ENCODE measurements at regions not wholly inside any gene's neighbourhood (a gene's known extent, or its start where the extent isn't known, plus 50 kb on each side); places are given as distances from the start of the nearest gene placed in this dataset.

DNA sequence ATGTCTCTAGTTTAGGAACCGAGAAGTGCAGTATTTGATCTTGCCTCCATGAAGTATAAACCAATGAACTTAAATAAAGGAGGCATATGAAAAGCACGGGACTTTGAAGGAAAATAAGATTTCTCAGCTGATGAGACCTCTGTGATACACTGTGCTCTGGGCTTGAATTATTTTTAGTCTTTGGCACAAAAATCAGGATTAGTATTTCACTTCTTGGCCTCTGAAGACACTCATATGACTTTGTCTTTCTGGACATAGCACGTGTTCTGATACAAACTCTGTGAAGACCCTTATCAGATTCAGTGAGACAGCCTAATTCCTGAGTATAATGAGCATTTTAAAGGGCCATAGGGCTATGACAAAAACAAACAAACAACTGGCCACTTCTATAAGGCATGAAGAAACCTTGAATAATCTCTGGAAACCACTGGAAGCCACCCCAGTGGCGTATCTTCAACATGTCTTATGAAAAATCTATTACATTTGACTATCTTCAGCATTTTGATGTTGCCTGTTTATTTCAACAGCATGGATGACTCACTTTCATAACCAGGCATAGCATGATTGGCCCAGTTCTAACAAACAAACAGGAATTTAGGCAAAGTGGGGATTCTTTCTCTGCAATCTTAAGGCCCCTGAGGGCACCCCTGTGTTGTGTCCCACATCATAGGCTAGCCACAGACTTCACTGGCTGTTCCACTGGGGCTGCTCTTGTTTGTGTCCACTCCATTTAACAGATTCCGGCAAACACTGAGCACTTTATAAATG lies 90.3 kb upstream of the ZNF462 start:
- Histone ChIP-seq H3K9ac (no peak overlapping the region), H3K27ac (no peak overlapping the region), H3K4me1 (ENCODE audit: insufficient read depth) (no peaks in the 10 kb centered on the region), H3K4me3 (no peak overlapping the region), H3K79me2 (ENCODE audit: insufficient read depth) (no peaks in the 10 kb centered on the region), H3K9me3 (ENCODE audit: low read depth) (no peaks in the 10 kb centered on the region), H4K20me1 (ENCODE audit: insufficient read depth) (no peaks in the 10 kb centered on the region), H3K4me2 (ENCODE audit: unreplicated experiment) (no peak overlapping the region), H2AFZ (no peak overlapping the region), H3K9me2 (ENCODE audit: insufficient read depth) (no peaks in the 10 kb centered on the region), H3K36me3 (ENCODE audit: low read depth) (no peaks in the 10 kb centered on the region), H3F3A (ENCODE audit: insufficient read depth) (no peaks in the 10 kb centered on the region), H3K27me3 (replicated peaks; ENCODE audit: insufficient read depth) (no peaks in the 10 kb centered on the region; the same call in 1 of the 2 replicates)
- in situ Hi-C loops (cut with MboI): no loop called here
- no peak for DNase-seq
- no peak for TF ChIP-seq EZH2phosphoT487 (IDR thresholded peaks at IDR 0.05; ENCODE audit: insufficient read depth, low read depth)
- TF ChIP-seq EZH2 (IDR thresholded peaks at IDR 0.05; ENCODE audit: insufficient read depth, poor library complexity, severe bottlenecking): no peak
- 12 to 14% methylated on average over 5 of the region's 5 CpGs for WGBS, 2 experiments (ENCODE audit: low coverage in 1 of 2, low lambda C conversion rate in 2 of 2, missing lambda C conversion rate in 2 of 2)

DNA sequence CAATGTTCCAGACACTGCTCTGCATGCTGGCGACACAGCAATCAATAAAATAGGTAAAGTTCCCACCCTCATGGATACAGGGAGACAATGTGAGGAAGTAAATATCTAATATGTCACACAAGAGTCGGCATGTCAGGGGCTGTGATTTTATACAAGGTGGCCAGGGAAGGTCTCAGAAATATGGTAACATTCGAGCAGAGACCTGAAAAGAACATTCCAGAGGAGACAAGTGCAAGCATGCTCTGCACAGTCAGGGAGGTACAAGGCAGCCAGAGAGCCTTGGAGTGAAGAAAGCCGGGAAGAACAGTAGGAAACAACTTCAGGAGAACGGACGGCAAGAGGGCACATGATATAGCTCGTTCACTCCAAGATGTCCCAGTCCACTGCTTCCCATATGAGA lies 89.2 kb upstream of the ZNF462 start:
- Histone ChIP-seq H3F3A (ENCODE audit: insufficient read depth) (no peaks in the 10 kb centered on the region), H3K27ac (no peak overlapping the region), H3K9me2 (ENCODE audit: insufficient read depth) (no peaks in the 10 kb centered on the region), H3K4me2 (ENCODE audit: unreplicated experiment) (no peak overlapping the region), H2AFZ (no peak overlapping the region), H3K79me2 (ENCODE audit: insufficient read depth) (no peaks in the 10 kb centered on the region), H3K27me3 (replicated peaks; ENCODE audit: insufficient read depth) (peaks cover 4% of the 10 kb centered on the region; the same call in 1 of the 2 replicates), H4K20me1 (ENCODE audit: insufficient read depth) (no peaks in the 10 kb centered on the region), H3K9me3 (ENCODE audit: low read depth) (no peaks in the 10 kb centered on the region), H3K9ac (no peak overlapping the region), H3K4me1 (ENCODE audit: insufficient read depth) (no peaks in the 10 kb centered on the region), H3K4me3 (no peak overlapping the region), H3K36me3 (ENCODE audit: low read depth) (no peaks in the 10 kb centered on the region)
- in situ Hi-C loops (cut with MboI): no loop called here
- TF ChIP-seq EZH2phosphoT487 (IDR thresholded peaks at IDR 0.05; ENCODE audit: insufficient read depth, low read depth): no peak
- TF ChIP-seq EZH2 (IDR thresholded peaks at IDR 0.05; ENCODE audit: insufficient read depth, poor library complexity, severe bottlenecking): no peak
- DNase-seq: no peak
- whole genome bisulfite sequencing, 2 experiments (ENCODE audit: low coverage in 1 of 2, low lambda C conversion rate in 2 of 2, missing lambda C conversion rate in 2 of 2): 36 to 40% methylated on average over 7 of the region's 7 CpGs

DNA sequence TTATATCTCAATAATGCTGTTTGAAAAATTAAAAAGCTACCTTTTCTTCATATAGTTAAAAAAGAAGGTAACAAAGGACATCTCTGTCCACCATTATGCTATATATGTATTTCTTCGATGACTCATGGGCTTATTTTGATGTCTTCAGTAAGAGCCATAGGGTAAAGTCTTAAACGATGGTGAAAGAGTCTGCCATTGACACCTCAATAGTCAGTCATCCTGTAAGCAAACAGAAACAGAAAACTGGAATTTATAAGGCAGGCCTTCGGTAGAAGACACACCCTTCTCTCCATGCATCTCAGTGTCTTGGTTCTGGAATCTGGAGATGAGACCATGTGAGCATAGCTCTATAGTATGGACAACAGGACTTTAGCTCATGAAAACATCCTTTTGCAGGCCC lies 87.0 kb upstream of the ZNF462 start:
- Histone ChIP-seq H3K27ac (no peak overlapping the region), H3K9me3 (ENCODE audit: low read depth) (no peaks in the 10 kb centered on the region), H3K27me3 (replicated peaks; ENCODE audit: insufficient read depth) (peaks cover 4% of the 10 kb centered on the region; the same call in 1 of the 2 replicates), H3K9me2 (ENCODE audit: insufficient read depth) (no peaks in the 10 kb centered on the region), H3K4me1 (ENCODE audit: insufficient read depth) (no peaks in the 10 kb centered on the region), H3K36me3 (ENCODE audit: low read depth) (no peaks in the 10 kb centered on the region), H3K4me2 (ENCODE audit: unreplicated experiment) (no peak overlapping the region), H4K20me1 (ENCODE audit: insufficient read depth) (no peaks in the 10 kb centered on the region), H3K9ac (no peak overlapping the region), H3K4me3 (no peak overlapping the region), H3F3A (ENCODE audit: insufficient read depth) (no peaks in the 10 kb centered on the region), H2AFZ (no peak overlapping the region), H3K79me2 (ENCODE audit: insufficient read depth) (no peaks in the 10 kb centered on the region)
- no peak for DNase-seq
- in situ Hi-C loops (cut with MboI): no loop called here
- 22 to 32% methylated on average over 3 of the region's 3 CpGs for WGBS, 2 experiments (ENCODE audit: low coverage in 1 of 2, low lambda C conversion rate in 2 of 2, missing lambda C conversion rate in 2 of 2)
- TF ChIP-seq EZH2 (IDR thresholded peaks at IDR 0.05; ENCODE audit: insufficient read depth, poor library complexity, severe bottlenecking) (no peak), EZH2phosphoT487 (IDR thresholded peaks at IDR 0.05; ENCODE audit: insufficient read depth, low read depth) (no peak)

DNA sequence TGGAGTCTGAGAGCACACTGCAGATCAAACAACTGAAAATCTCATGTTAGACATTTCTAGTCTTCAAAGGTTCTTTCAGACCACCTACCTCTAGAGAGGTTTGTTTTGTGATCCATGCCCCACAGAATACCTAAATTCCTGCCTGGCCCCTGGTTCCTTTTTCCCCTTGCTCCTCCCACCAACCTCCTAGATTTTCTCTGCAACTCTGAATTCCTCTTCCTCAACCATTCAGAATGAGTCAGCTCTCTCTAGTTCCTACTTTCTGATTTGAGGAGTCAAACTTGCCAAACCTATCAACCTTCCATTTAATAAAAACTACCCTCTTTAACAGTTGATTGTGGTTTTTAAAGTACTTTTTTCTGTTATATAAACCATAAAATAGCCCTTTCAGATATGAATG lies 83.2 kb upstream of the ZNF462 start:
- Histone ChIP-seq H3K9ac (no peak overlapping the region), H3K79me2 (ENCODE audit: insufficient read depth) (no peaks in the 10 kb centered on the region), H3F3A (ENCODE audit: insufficient read depth) (no peaks in the 10 kb centered on the region), H3K4me2 (ENCODE audit: unreplicated experiment) (no peak overlapping the region), H3K4me1 (ENCODE audit: insufficient read depth) (no peaks in the 10 kb centered on the region), H3K9me3 (ENCODE audit: low read depth) (no peaks in the 10 kb centered on the region), H3K27ac (no peak overlapping the region), H3K36me3 (ENCODE audit: low read depth) (no peaks in the 10 kb centered on the region), H3K4me3 (no peak overlapping the region), H3K9me2 (ENCODE audit: insufficient read depth) (no peaks in the 10 kb centered on the region), H3K27me3 (replicated peaks; ENCODE audit: insufficient read depth) (peaks cover 4% of the 10 kb centered on the region; the same call in 1 of the 2 replicates), H4K20me1 (ENCODE audit: insufficient read depth) (no peaks in the 10 kb centered on the region), H2AFZ (no peak overlapping the region)
- no peak for TF ChIP-seq EZH2phosphoT487 (IDR thresholded peaks at IDR 0.05; ENCODE audit: insufficient read depth, low read depth)
- no peak for TF ChIP-seq EZH2 (IDR thresholded peaks at IDR 0.05; ENCODE audit: insufficient read depth, poor library complexity, severe bottlenecking)
- DNase-seq: no peak
- in situ Hi-C loops (cut with MboI): no loop called here
